GM18519 (cell line): ENCODE measurements at regions not wholly inside any gene's neighbourhood (a gene's known extent, or its start where the extent isn't known, plus 50 kb on each side); places are given as distances from the start of the nearest gene placed in this dataset.

Source experiments
- ATAC-seq: cut with Tn5 transposase; IDR thresholded peaks from one replicate; pipeline ENCODE4 v1.9.1; 2021; ENCODE audit warnings: mild to moderate bottlenecking, moderate library complexity; ENCODE audit not compliant: unreplicated experiment, low FRiP score

- no peak for ATAC-seq
Measured at GRCh38 chr19:28471731-28472510, 741.0 kb downstream of the UQCRFS1 start.

DNA sequence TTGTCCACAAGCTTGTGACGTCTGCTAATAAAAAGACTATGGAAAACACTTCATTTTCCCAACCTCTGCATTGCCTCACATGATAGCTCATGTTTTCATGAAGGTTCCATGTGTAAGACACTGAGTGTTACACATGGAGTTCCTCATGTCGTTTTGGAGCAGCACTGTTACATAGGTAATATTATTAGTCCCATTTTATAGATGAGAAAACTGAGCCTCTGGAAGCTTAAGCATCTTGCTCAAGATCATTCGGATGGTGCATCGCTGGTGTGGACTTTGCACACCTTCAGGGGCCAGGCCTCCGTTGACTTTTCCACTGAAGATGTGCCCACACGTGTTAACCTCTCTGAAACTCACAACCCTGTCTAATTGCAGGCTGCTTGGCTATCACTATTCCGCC, 743.4 kb downstream of the UQCRFS1 start:
- no peak for ATAC-seq

- ATAC-seq: no peak
Measured at GRCh38 chr19:28468701-28469459, 744.1 kb downstream of the UQCRFS1 start.

DNA sequence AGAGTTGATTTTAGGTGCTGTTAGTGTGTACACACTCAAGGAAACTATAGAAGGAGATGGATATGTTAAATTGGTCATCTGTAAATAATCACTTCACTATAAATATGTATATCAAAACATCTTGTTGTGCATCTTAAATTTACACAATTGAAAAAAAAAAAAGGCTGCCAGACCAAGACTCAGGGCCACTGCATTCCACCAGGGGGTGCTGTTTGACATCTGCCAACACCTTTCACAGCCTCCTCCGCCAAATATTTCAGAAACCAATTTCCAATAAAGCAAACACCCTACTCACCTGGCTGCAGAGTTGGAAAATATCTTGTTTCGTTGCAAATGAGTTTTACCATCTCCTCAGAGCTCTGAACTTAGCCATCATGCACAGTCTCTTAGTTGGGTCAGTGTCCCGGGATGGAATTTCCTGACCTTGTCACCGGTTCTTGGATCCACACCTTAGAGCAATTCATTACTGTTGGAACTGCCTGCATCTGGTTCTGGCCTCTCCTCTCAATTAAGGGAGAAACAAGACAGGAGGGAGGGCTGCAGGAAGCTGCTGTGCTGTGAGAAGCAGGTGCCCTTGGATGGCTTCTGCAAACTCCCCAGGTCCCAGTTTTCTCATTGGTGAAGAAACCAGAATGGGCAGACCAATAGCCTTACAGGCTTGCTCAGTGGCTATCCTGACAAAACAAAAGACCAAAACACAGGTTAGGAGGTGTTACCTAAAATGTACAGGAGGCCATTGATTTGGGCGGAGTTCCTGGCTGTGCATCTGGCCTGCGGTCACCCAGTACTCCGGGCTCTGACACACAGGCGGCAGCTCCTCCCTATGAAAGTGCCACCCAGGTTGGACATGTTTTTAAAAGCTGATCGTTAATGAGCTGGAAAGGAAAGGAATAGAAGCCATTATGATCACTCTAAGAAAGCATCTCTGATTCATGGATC, 746.6 kb downstream of the UQCRFS1 start:
- ATAC-seq: no peak

- no peak for ATAC-seq
Measured at GRCh38 chr19:28465371-28466086, 747.4 kb downstream of the UQCRFS1 start.

- no peak for ATAC-seq
Measured at GRCh38 chr19:28463493-28464053, 749.4 kb downstream of the UQCRFS1 start.

- ATAC-seq: no peak
Measured at GRCh38 chr19:28457620-28458019, 755.3 kb downstream of the UQCRFS1 start.

- no peak for ATAC-seq
Measured at GRCh38 chr19:28456708-28457320, 756.1 kb downstream of the UQCRFS1 start.

DNA sequence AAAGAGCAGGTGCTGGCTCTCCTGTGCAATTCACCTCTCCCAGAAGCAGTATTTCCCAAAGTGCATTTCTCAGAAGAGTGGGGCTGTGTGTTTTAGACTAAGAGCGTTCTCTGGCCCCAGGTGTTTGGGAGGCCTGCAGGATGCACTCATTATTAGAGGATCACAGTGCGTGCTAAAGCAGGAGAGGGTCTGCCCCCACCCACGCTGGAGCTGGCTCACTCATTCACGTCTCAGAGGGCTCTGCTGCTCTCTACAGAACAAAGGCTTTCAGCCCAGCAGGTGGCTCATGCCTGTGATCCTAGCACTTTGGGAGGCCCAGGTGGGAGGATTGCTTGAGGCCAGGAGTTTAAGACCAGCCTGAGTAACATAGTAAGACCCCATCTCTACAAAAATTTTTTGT, 756.7 kb downstream of the UQCRFS1 start:
- no peak for ATAC-seq

- ATAC-seq: no peak
Measured at GRCh38 chr19:28454083-28454482, 758.9 kb downstream of the UQCRFS1 start.

DNA sequence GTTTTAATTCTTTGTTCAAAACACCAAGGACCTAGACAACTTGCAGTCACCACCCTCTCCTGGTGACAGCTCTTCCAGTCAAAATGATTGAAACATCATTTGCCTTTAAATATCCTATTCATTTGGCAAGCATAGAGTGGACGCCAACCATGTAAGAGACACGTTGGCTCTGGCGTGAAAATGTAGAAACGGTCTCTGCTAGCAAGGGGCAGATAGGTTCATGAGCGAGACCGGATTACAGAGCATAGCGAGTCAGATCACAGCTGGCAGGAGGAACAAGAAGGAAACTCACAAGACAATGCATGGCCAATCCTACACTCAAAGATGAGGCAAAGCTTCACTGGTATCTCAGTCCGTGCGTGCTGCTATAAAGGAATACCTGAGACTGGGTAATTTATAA, 759.5 kb downstream of the UQCRFS1 start:
- no peak for ATAC-seq

GRCh38 chr19:28449803-28450202, 763.1 kb downstream of the UQCRFS1 start:
- no peak for ATAC-seq

DNA sequence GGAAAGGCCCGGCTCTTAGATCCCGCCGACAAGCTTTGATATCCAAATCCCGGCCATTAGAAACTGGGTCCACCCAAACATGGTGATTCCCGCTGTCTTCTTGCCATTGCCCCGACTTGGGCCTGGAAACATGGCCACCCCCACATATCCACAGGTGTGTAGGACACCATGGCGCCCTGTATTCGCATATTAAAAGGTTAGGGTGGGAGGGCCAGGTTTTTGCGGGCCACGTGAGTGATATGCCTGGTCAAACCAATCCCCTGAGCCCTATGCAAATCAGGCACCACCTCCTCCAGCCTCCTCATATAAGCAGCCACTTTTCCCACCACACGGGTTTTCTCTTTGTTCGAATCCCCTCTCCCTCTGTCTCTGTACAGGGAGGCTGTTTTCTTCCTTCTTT, 766.4 kb downstream of the UQCRFS1 start:
- no peak for ATAC-seq

DNA sequence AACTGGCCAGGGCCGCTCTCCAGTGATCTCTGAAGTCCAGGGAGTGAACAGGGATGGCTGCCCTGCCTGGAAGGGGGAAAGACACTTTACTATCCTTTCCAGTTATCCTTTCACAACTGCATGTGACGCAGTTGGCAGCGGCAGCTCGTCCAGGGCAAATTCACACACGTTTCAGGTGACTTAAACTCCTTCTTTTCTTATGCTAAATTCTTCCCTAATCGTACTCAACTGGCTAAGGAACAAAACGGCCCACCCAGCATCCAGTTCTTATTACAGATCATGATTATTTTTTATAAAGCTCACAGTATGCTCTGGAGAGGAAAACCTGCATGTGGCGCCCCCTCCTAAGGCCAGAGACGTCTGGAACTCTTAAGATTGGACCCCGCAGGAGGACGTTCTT, 767.1 kb downstream of the UQCRFS1 start:
- no peak for ATAC-seq

- ATAC-seq: no peak
Measured at GRCh38 chr19:28444362-28444761, 768.6 kb downstream of the UQCRFS1 start.

DNA sequence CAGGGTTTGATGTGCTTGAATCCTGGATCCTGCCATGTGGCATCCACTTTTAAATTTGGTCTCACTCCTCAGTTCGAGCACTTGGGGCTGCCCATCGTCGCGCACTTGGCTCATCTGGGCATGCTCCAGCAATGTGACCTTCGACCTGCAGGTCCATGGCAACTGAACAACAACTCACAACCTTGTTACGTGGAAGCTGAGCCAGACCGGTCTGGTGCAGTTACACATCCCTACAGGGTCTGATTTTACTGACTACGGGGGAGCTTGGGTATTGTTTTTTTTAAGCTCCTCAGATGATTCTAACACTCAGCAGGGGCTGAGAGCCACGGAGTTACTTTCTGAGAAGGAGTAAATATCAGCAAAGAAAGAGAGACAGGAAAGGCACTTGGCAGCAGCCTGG, 769.6 kb downstream of the UQCRFS1 start:
- no peak for ATAC-seq

DNA sequence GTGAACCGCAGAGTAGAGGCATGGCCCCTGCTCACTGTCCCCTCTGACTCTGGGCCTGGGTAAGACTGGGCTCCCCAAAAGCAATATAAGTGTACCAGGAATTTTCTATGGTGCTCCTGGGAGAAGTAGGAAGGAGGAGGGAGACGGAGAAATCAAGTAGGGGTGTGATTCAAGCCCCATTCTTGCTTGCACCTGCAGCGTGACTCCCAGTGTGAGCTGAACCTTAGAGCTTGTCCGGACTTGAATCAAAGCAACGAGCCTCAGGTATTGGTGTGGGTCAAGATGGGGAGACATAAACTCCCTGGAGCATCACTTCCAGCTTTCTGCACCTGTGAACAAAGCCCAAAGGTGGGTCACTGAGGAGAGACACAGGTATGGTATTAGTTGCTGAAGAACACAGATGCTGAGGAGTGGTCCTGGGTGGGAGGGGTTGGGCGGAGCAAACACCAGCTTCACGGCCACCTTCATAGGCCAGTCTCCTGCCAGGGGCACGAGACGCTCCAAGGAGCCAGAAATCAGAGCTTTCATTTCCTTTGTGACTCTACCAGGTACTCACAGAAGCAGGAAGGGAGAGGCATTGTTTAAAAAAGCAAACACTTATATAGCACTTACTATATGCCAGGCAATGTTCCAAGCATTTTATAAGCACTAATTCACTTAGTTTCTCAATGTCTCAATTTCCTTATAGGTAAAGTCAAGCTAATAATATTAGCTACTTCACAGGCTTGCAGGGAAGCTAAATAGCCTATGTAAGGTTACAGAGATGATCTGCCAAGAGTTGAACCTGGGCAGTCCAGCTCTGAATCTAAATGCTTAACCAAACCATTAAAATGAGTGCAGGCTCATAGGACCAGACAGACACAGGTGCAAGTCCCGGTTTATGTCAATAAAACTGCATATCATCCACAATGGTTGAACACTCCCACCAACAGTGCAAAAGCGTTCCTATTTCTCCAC, 775.3 kb downstream of the UQCRFS1 start:
- no peak for ATAC-seq

GRCh38 chr19:28436320-28436719, 776.6 kb downstream of the UQCRFS1 start:
- no peak for ATAC-seq
